Activated naive CD4-positive, alpha-beta T cell treated with anti-CD3 and anti-CD28 coated beads, Interleukin-2, amount 10 ng/mL, durations not matched to agents 7 days and 5 days (primary cell): ENCODE measurements at regions not wholly inside any gene's neighbourhood (a gene's known extent, or its start where the extent isn't known, plus 50 kb on each side); places are given as distances from the start of the nearest gene placed in this dataset.
"Not testable (repeated sequence)": the region's sequence is repeated elsewhere in the genome, so short reads cannot be mapped to it uniquely, and the experiment has no call there.

Experiments
- CTCF ChIA-PET: fragments of 350-600 bp; sonication (Branson Sonifier 250); formaldehyde crosslinking; loops from one replicate; lab custom pipeline; 2021; ENCODE audit warnings: antibody characterized with exemption; lab: Charles Lee
- DNase-seq: peaks from one replicate; pipeline ENCODE4 v3.0.0-alpha.2; 2020
- H3K27ac Mint-ChIP-seq: one replicate; pipeline ENCODE4 v1.8.0; 2021; ENCODE audit warnings: mild to moderate bottlenecking, moderate library complexity, mixed read lengths
- H3K27me3 Mint-ChIP-seq: one replicate; pipeline ENCODE4 v1.8.0; 2021; ENCODE audit warnings: mild to moderate bottlenecking, mixed read lengths
- H3K36me3 Mint-ChIP-seq: one replicate; pipeline ENCODE4 v1.8.0; 2021; ENCODE audit warnings: mixed read lengths
- H3K4me1 Mint-ChIP-seq: one replicate; pipeline ENCODE4 v1.8.0; 2021; ENCODE audit warnings: mixed read lengths
- H3K4me3 Mint-ChIP-seq: one replicate; pipeline ENCODE4 v1.8.0; 2021; ENCODE audit warnings: mild to moderate bottlenecking, moderate library complexity, mixed read lengths
- H3K9me3 Mint-ChIP-seq: one replicate; pipeline ENCODE4 v1.8.0; 2021; ENCODE audit warnings: mixed read lengths

GRCh38 chr3:106083854-106084253, 215.0 kb upstream of the CBLB start:
- Mint-ChIP-seq H3K36me3 (peaks cover 10% of the 10 kb centered on the region), H3K27ac (no peak overlapping the region), H3K4me1 (peaks cover 6% of the 10 kb centered on the region), H3K9me3 (peaks cover 13% of the 10 kb centered on the region), H3K27me3 (no peaks in the 10 kb centered on the region), H3K4me3 (no peak overlapping the region)
- CTCF ChIA-PET: no interaction called here
- no peak for DNase-seq

- Mint-ChIP-seq H3K27ac (peak overlapping the region; percentile 35), H3K9me3 (peaks cover 8% of the 10 kb centered on the region), H3K4me3 (no peak overlapping the region), H3K36me3 (peaks cover 8% of the 10 kb centered on the region), H3K4me1 (peaks cover 6% of the 10 kb centered on the region), H3K27me3 (no peaks in the 10 kb centered on the region)
- CTCF ChIA-PET: interaction anchor here (0.9 kb wide), 1 partner anchor 15 kb away, joined by 3 read pairs; no protein-coding TSS in a partner anchor
- DNase-seq: no peak
Observed at GRCh38 chr3:106086038-106086437, 217.2 kb upstream of the CBLB start.

GRCh38 chr3:106086636-106087035, 217.8 kb upstream of the CBLB start:
- no peak for DNase-seq
- H3K27ac Mint-ChIP-seq: no peak overlapping the region
- H3K9me3 Mint-ChIP-seq: peaks cover 8% of the 10 kb centered on the region
- peaks cover 8% of the 10 kb centered on the region for H3K36me3 Mint-ChIP-seq
- CTCF ChIA-PET: no interaction called here
- H3K27me3 Mint-ChIP-seq: no peaks in the 10 kb centered on the region
- H3K4me1 Mint-ChIP-seq: peaks cover 6% of the 10 kb centered on the region
- H3K4me3 Mint-ChIP-seq: no peak overlapping the region

DNA sequence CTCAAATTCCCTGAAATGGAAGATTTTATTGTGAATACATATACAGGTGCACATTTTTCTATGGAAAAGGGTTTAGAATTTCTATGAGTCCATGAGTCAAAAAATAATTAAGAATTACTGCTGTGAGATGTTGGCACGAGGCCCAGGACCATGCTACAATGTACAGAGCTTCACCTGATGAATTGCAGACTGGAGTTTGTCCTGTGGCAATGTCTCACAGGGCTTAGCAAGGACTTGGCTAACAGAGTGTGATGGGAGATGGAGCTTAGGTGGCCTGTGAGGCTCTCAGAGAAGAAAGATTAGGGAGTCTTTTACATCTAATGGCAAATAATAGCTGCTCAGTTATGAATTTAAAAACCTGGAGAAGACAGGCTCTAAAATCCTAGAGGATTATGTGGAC, 219.5 kb upstream of the CBLB start:
- CTCF ChIA-PET: no interaction called here

GRCh38 chr3:106088899-106089298, 220.1 kb upstream of the CBLB start:
- no peak overlapping the region for H3K27ac Mint-ChIP-seq
- H3K4me3 Mint-ChIP-seq: no peak overlapping the region
- peaks cover 6% of the 10 kb centered on the region for H3K4me1 Mint-ChIP-seq
- peaks cover 6% of the 10 kb centered on the region for H3K9me3 Mint-ChIP-seq
- CTCF ChIA-PET: no interaction called here
- H3K36me3 Mint-ChIP-seq: peaks cover 6% of the 10 kb centered on the region
- DNase-seq: no peak
- no peaks in the 10 kb centered on the region for H3K27me3 Mint-ChIP-seq

More for the DNA sequence above, 219.5 kb upstream of the CBLB start:
- H3K4me1 Mint-ChIP-seq: peaks cover 6% of the 10 kb centered on the region
- no peaks in the 10 kb centered on the region for H3K27me3 Mint-ChIP-seq
- DNase-seq: no peak
- H3K27ac Mint-ChIP-seq: no peak overlapping the region
- peaks cover 8% of the 10 kb centered on the region for H3K9me3 Mint-ChIP-seq
- no peak overlapping the region for H3K4me3 Mint-ChIP-seq
- H3K36me3 Mint-ChIP-seq: peaks cover 8% of the 10 kb centered on the region

- Mint-ChIP-seq H3K4me1 (peaks cover 6% of the 10 kb centered on the region), H3K36me3 (peaks cover 5% of the 10 kb centered on the region), H3K27me3 (no peaks in the 10 kb centered on the region), H3K9me3 (peaks cover 6% of the 10 kb centered on the region), H3K4me3 (no peak overlapping the region), H3K27ac (no peak overlapping the region)
- no peak for DNase-seq
- CTCF ChIA-PET: no interaction called here
Observed at GRCh38 chr3:106089806-106090205, 221.0 kb upstream of the CBLB start.

- CTCF ChIA-PET: no interaction called here
- Mint-ChIP-seq H3K27ac (no peak overlapping the region), H3K36me3 (peaks cover 2% of the 10 kb centered on the region), H3K4me3 (no peak overlapping the region), H3K9me3 (peaks cover 1% of the 10 kb centered on the region), H3K27me3 (no peaks in the 10 kb centered on the region), H3K4me1 (no peaks in the 10 kb centered on the region)
- DNase-seq: no peak
Observed at GRCh38 chr3:106092792-106093191, 224.0 kb upstream of the CBLB start.

DNA sequence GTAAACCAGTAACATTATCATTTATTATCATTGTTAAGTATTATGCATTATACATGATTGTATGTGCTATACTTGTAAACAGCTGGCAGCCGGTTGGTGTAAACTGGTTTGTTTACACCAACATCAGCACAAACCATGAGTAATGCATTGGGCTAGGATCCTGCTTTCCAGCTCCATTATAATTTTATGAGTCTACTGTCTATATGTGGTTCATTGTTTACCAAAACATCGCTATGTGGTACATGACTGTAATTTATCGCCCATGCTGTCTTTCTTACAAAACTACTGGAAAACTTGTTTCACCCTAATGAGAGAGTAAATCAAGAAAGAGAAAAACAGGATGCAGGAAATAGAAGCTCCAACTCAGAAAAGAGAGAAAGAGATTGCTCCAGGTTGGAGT, 224.8 kb upstream of the CBLB start:
- no peak for DNase-seq
- CTCF ChIA-PET: no interaction called here
- Mint-ChIP-seq H3K36me3 (peaks cover under 1% of the 10 kb centered on the region), H3K9me3 (peaks cover 2% of the 10 kb centered on the region), H3K27me3 (no peaks in the 10 kb centered on the region), H3K4me3 (no peak overlapping the region), H3K4me1 (no peaks in the 10 kb centered on the region), H3K27ac (no peak overlapping the region)

DNA sequence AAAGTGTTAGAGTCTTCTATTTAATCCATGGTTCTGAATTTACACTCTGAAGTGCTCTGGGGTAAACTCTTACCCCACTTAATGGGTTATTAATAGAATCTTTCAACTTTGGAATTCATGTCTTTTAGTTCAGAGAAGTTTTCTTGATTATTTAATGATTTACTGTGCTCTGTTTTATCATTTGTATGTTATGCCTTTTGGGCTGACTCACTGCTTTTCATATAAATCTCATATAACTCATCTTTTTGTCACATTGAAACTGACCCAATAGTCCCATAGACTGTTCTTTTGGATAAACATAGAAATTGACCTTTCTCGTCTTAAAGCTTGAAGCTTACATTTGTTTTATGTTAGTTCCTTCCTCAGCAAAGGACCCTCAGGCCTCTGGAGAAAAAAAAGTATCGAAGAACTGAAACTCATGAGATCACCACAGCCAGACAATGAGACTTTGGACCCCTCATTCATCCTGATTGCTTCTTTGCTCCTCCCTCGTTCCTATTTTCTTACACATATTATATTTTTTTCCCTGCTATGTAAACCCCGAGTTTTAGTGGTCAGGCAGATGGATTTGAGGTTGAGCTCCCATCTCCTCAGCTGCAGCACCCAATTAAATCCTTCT, 229.1 kb upstream of the CBLB start:
- Mint-ChIP-seq H3K27ac (no peak overlapping the region), H3K4me3 (no peak overlapping the region), H3K9me3 (peaks cover 30% of the 10 kb centered on the region), H3K4me1 (no peaks in the 10 kb centered on the region), H3K27me3 (no peaks in the 10 kb centered on the region), H3K36me3 (peaks cover 15% of the 10 kb centered on the region)
- no peak for DNase-seq
- CTCF ChIA-PET: no interaction called here

- Mint-ChIP-seq H3K36me3 (peaks cover 19% of the 10 kb centered on the region), H3K27me3 (no peaks in the 10 kb centered on the region), H3K4me1 (no peaks in the 10 kb centered on the region), H3K9me3 (peaks cover 41% of the 10 kb centered on the region), H3K27ac (no peak overlapping the region), H3K4me3 (no peak overlapping the region)
- no peak for DNase-seq
- CTCF ChIA-PET: no interaction called here
Observed at GRCh38 chr3:106103383-106103782, 234.6 kb upstream of the CBLB start.

DNA sequence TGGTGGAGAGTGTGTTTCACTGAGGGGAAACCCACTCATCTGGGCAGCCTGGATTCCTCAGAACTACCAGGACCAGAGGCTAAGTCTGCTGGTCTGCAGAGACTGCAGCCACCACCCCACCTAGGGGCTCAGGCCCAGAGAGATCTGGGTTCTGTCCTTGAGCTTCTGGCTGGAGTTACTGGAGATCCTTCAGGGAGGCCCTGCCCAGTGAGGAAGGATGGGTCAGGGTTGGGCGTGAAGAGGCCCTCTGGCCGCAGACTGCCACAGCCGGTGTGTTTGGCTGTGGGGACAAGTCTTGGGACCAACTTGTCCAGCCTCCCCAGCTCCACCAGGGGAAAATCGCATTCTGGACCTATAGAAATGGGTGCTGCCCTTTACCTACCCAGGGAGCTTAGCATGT, 235.3 kb upstream of the CBLB start:
- no peak overlapping the region for H3K4me3 Mint-ChIP-seq
- peaks cover 5% of the 10 kb centered on the region for H3K4me1 Mint-ChIP-seq
- H3K27me3 Mint-ChIP-seq: no peaks in the 10 kb centered on the region
- peaks cover 16% of the 10 kb centered on the region for H3K36me3 Mint-ChIP-seq
- DNase-seq: no peak
- H3K27ac Mint-ChIP-seq: no peak overlapping the region
- H3K9me3 Mint-ChIP-seq: peaks cover 36% of the 10 kb centered on the region
- CTCF ChIA-PET: no interaction called here

DNA sequence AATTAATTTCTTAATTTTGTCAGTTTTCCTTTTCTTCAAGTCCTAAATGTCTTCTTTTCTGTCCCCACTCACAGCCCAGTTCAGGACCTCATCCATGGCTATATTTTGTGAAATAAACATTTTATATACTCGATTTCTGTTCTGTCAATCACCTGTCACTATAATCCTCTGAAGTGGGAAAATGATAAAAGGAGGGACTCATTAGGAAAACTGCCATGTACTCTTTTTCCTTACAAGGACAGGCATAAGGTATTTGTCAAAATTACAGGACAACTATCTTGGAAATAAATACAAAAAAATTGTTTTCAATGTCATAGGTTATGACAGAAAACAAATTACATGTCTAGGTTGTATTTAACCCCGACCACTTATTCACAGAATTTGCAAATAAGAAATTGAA, 240.1 kb upstream of the CBLB start:
- CTCF ChIA-PET: no interaction called here
- Mint-ChIP-seq H3K27me3 (peaks cover 4% of the 10 kb centered on the region), H3K4me1 (peaks cover 13% of the 10 kb centered on the region), H3K27ac (no peak overlapping the region), H3K36me3 (no peaks in the 10 kb centered on the region), H3K9me3 (peaks cover 4% of the 10 kb centered on the region), H3K4me3 (no peak overlapping the region)
- DNase-seq: no peak

GRCh38 chr3:106112561-106112960, 243.7 kb upstream of the CBLB start:
- Mint-ChIP-seq H3K9me3 (peaks cover 11% of the 10 kb centered on the region), H3K4me1 (peaks cover 16% of the 10 kb centered on the region)
- H3K27ac Mint-ChIP-seq, H3K4me3 Mint-ChIP-seq, CTCF ChIA-PET, H3K27me3 Mint-ChIP-seq, H3K36me3 Mint-ChIP-seq, DNase-seq: not testable (repeated sequence)

DNA sequence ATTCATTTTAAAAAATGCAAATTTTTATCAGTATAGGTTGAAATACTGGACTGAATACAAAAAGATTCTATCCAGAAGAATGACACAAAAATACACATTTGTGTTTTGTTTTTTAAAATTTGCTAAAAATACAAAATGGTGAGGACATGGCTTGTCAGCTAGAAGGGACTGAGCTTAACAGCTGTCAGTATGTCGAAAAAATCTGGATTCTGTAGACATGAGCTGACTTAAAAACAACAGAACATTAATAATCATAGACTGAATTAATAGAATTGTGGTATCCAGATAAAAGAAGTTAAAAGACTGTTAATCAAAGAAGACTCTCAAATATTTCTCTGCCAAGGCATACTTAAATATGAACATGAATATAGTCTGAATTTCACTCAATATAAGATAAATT, 244.9 kb upstream of the CBLB start:
- no peak for DNase-seq
- Mint-ChIP-seq H3K4me3 (no peak overlapping the region), H3K4me1 (peaks cover 20% of the 10 kb centered on the region), H3K36me3 (peaks cover 6% of the 10 kb centered on the region), H3K27me3 (peaks cover 4% of the 10 kb centered on the region), H3K27ac (no peak overlapping the region), H3K9me3 (peaks cover 11% of the 10 kb centered on the region)
- CTCF ChIA-PET: no interaction called here

GRCh38 chr3:106114220-106114619, 245.4 kb upstream of the CBLB start:
- CTCF ChIA-PET: no interaction called here
- Mint-ChIP-seq H3K27ac (no peak overlapping the region), H3K27me3 (peaks cover 4% of the 10 kb centered on the region), H3K9me3 (peaks cover 11% of the 10 kb centered on the region), H3K4me3 (no peak overlapping the region), H3K4me1 (peaks cover 20% of the 10 kb centered on the region), H3K36me3 (peaks cover 6% of the 10 kb centered on the region)
- DNase-seq: no peak
